K562 (cell line): ENCODE measurements at regions not wholly inside any gene's neighbourhood (a gene's known extent, or its start where the extent isn't known, plus 50 kb on each side); places are given as distances from the start of the nearest gene placed in this dataset.

Experiments
- CBX2 ChIP-seq: fragments of 200-600 bp; sonication (generic); IDR thresholded peaks from one replicate; pipeline ENCODE4 v1.6.1; 2012; ENCODE audit warnings: mild to moderate bottlenecking, low read length, inconsistent platforms; ENCODE audit not compliant: insufficient read depth, poor library complexity, severe bottlenecking
- EGR1 ChIP-seq: fragments of 450-650 bp; conservative IDR thresholded peaks from 2 replicates; pipeline ENCODE4 v1.6.1; 2017; ENCODE audit warnings: mild to moderate bottlenecking
- POLR2A ChIP-seq: fragments of 450-650 bp; conservative IDR thresholded peaks from 2 replicates; pipeline ENCODE4 v1.6.1; 2016
- POLR2AphosphoS5 ChIP-seq: IDR thresholded peaks from 2 replicates; pipeline ENCODE4 v1.6.1; 2011; ENCODE audit warnings: mild to moderate bottlenecking, low read depth, low read length, moderate library complexity; ENCODE audit not compliant: control insufficient read depth, insufficient read depth
- PRPF4 ChIP-seq: fragments of 200-400 bp; formaldehyde crosslinking; IDR thresholded peaks from one replicate; pipeline ENCODE4 v1.6.1; 2017; ENCODE audit warnings: low read length, low read depth, mild to moderate bottlenecking; ENCODE audit not compliant: insufficient read depth, poor library complexity, severe bottlenecking
- SPI1 ChIP-seq: IDR thresholded peaks from 2 replicates; pipeline ENCODE4 v1.6.1; 2011; ENCODE audit warnings: low read depth, low read length, control low read depth, borderline replicate concordance
- YY1 ChIP-seq, 3 experiments: IDR thresholded peaks; 2 replicates each; pipeline ENCODE4 v1.6.1; 2011; ENCODE audit warnings: low read length in 2 of 3, mild to moderate bottlenecking in 2 of 3, moderate library complexity in 2 of 3, borderline replicate concordance in 1 of 3, control low read depth in 1 of 3, low read depth in 1 of 3; ENCODE audit not compliant: insufficient read depth in 3 of 3, insufficient replicate concordance in 2 of 3, control insufficient read depth in 1 of 3, insufficient read length in 1 of 3; ENCODE audit errors: extremely low read depth in 1 of 3
- ZNF165 ChIP-seq: fragments of 250-450 bp; sonication (Bioruptor Pico); IDR thresholded peaks from 2 replicates; pipeline ENCODE4 v1.4.0; 2020; ENCODE audit warnings: borderline replicate concordance
- TF ChIP-seq, protein P1 (sequence below), 3 experiments: IDR thresholded peaks in 2 of 3; conservative IDR thresholded peaks in 1 of 3; 2 replicates each; pipeline ENCODE4 v1.5.1; 2011 to 2012; ENCODE audit warnings: low read length in 3 of 3, mild to moderate bottlenecking in 3 of 3, control low read depth in 2 of 3, improper control_type of control experiment in 1 of 3, inconsistent platforms in 1 of 3, low read depth in 1 of 3, mixed read lengths in 1 of 3, moderate library complexity in 1 of 3; ENCODE audit not compliant: insufficient read depth in 2 of 3

DNA sequence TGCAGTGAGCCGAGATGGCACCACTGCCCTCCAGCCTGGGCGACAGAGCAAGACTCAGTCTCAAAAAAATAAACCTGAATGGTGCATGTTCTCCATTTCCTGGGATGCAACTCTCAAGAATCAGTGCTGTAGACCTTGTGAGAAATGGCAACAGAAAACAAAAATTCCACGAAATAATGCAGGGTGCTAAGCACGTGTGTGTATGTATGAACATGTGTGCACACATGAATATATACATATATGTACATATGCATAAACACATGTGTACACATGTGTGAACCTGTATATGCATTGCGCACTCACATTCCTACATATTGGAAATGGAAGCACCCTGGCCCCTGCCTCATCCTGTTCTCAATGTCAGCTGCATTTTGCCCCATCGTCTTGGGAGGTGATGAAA is 548.5 kb downstream of the TCERG1L start:
- TF ChIP-seq, protein P1, sequence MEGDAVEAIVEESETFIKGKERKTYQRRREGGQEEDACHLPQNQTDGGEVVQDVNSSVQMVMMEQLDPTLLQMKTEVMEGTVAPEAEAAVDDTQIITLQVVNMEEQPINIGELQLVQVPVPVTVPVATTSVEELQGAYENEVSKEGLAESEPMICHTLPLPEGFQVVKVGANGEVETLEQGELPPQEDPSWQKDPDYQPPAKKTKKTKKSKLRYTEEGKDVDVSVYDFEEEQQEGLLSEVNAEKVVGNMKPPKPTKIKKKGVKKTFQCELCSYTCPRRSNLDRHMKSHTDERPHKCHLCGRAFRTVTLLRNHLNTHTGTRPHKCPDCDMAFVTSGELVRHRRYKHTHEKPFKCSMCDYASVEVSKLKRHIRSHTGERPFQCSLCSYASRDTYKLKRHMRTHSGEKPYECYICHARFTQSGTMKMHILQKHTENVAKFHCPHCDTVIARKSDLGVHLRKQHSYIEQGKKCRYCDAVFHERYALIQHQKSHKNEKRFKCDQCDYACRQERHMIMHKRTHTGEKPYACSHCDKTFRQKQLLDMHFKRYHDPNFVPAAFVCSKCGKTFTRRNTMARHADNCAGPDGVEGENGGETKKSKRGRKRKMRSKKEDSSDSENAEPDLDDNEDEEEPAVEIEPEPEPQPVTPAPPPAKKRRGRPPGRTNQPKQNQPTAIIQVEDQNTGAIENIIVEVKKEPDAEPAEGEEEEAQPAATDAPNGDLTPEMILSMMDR (IDR thresholded peaks at IDR 0.05 in 2 of 3, conservative IDR thresholded peaks at IDR 0.05 in 1 of 3; ENCODE audit: insufficient read depth in 2 of 3, low read depth in 1 of 3, low read length in 3 of 3): no peak
- TF ChIP-seq YY1 (IDR thresholded peaks at IDR 0.05; ENCODE audit: borderline replicate concordance in 1 of 3, control insufficient read depth in 1 of 3, extremely low read depth in 1 of 3, insufficient read depth in 3 of 3, insufficient read length in 1 of 3, insufficient replicate concordance in 2 of 3, low read depth in 1 of 3, low read length in 2 of 3) (no peak), POLR2A (no peak), PRPF4 (no peak), POLR2AphosphoS5 (no peak), EGR1 (no peak), SPI1 (no peak), ZNF165 (CRISPR knock-in tag) (no peak), CBX2 (no peak)
